GM19240 (cell line): ENCODE measurements at regions not wholly inside any gene's neighbourhood (a gene's known extent, or its start where the extent isn't known, plus 50 kb on each side); places are given as distances from the start of the nearest gene placed in this dataset.
"Not testable (repeated sequence)": the region's sequence is repeated elsewhere in the genome, so short reads cannot be mapped to it uniquely, and the experiment has no call there.

Experiments used
- DNase-seq: peaks from one replicate; pipeline ENCODE4 v3.0.0; 2011; ENCODE audit warnings: low spot score; ENCODE audit not compliant: insufficient read length

DNA sequence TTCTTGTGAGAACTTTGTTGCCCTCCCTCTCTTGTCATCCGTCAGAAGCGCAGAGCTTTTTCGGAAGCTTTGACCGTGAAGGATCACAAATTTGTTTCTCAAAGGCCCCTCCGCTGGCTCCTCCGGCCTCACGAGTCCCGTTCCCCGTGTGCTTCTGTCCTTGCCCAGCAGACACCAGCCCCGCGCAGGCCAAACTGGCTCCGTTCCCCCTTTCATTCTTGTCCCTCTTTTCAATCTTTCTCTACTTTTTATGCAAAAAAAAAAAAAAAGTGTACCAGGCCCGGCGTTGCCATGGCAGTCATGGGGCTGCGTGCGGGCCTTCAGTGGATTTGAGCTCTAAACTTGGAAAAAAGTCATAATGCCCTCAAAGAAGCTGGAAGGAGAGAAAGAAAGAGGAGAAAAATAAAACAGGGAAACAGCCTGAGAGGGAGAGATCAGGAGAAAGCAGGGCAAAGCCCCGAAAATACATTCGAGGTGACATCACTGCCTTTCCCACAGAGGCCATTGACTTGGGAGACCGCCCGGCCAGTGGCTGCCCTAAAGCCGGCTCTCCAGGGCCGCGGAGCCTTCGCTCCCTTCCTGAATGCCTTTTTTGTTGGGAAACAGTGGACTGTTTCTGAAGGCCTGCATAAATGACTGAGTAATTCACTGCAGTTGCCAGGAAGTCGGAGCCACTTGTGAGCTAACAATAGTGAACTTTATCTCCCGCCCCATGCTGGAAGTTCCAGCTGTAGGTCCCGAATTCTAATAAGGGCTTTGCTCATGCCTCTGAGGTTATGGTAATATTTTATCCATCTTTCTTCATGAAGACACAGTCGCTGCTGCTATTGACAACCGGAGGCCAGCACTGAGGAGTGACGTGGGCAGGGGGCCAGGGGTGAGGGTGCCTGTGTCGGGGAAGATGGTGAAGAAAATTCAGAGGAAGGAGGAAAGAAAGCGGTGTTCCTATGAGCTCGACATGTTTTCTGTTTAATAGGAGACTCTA lies 670.9 kb downstream of the QKI start:
- DNase-seq, result no peak

DNA sequence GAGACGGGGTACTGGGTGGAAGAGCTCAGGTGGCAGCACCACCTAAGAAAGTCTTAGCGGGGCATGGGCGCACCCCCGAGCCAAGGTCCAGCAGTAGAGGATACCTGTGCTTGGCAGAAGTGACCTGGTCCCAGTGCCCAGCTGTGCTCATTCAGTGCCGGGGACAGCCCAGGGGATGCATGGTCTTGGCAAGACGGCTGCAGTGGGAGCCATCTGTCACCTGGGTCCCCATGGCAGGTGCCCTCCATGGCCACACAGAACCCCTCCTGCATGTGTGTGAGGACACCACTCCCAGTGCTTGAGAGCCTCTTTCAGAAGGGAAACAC lies 664.7 kb downstream of the QKI start:
- DNase-seq, result no peak

DNA sequence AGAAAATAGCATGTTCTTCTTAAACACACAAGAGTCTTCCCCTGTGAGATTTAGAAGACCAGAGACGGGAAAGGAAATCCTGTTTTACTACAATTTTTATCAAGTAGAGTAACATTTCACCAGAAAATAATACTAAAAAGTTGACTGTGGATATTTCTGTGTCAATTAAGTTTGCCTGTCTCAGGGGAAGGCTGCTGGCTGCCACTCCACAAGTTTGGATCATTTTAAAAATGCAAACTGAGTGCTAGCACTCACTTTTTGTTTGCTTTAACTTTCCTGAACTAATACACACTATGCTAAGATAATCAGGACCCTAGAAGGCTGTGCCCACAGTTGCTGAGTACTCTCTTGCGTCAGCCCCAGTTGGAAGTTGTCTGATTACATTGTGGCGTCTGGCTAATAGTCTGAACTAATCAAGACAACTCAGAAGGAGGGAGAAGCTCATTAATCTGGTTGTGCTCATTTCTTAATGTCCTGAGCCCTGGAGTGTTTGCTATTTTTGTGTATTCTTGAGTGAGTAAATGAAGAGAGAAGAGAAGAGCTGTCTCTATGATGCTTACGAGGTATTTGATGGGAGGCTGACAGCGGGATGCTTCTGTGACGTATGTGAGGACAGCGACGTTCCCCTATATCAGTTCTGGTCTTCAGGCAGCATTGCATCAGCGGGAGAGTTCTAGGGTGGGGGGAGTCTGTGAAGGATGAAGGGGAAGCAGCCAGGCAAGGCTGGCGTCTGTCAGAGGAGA lies 664.2 kb downstream of the QKI start:
- DNase-seq, result no peak

DNA sequence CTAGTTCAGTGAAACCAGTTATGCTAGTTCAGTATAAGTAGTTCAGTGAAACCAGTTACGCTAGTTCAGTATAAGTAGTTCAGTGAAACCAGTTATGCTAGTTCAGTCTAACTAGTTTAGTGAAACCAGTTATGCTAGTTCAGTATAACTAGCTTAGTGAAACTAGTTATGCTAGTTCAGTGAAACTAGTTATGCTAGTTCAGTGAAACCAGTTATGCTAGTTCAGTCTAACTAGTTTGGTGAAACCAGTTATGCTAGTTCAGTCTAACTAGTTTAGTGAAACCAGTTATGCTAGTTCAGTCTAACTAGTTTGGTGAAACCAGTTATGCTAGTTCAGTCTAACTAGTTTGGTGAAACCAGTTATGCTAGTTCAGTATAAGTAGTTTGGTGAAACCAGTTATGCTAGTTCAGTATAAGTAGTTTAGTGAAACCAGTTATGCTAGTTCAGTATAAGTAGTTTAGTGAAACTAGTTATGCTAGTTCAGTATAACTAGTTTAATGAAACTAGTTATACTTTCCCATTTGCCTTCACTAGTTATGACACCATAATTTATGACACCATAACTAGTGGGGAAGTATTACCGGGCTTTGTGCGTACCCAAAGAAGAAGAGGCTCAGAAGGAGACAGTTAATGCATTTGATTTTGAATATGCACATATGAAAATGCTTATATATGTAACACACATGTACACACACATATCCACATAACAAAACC lies 662.5 kb downstream of the QKI start:
- DNase-seq, result not testable (repeated sequence)

DNA sequence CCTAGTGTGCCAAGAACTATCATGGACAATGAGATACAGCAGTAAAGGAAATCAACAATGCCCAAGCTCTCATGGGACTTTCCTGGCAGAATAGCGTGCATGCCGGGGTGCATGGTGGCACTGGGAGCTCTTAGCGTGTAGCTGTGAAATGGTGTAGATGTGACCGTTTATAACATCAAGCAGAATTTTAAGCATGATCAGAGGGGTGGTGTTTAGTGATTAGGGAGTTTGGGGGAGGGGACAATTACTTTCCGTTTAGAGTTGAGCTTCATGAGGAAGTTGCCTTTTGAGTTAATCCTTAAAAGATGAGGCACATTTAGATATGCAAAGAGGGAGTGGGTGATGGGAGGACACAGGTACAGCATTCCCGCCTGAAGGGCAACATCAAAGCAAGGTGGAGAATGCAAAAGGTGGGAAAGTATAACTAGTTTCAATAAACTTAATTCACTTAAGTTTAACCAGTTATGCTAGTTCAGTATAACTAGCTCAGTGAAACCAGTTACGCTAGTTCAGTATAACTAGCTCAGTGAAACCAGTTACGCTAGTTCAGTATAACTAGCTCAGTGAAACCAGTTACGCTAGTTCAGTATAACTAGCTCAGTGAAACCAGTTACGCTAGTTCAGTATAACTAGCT lies 661.6 kb downstream of the QKI start:
- no peak for DNase-seq

GRCh38 chr6:164072240-164072666 lies 657.7 kb downstream of the QKI start:
- no peak for DNase-seq

GRCh38 chr6:164069350-164069990 lies 655.0 kb downstream of the QKI start:
- no peak for DNase-seq

- DNase-seq, result no peak
Observed at GRCh38 chr6:164068527-164068926, 654.0 kb downstream of the QKI start.

- DNase-seq, result no peak
Observed at GRCh38 chr6:164066766-164067165, 652.2 kb downstream of the QKI start.

- no peak for DNase-seq
Observed at GRCh38 chr6:164066335-164066734, 651.8 kb downstream of the QKI start.

GRCh38 chr6:164063346-164063745 lies 648.8 kb downstream of the QKI start:
- DNase-seq, result no peak

DNA sequence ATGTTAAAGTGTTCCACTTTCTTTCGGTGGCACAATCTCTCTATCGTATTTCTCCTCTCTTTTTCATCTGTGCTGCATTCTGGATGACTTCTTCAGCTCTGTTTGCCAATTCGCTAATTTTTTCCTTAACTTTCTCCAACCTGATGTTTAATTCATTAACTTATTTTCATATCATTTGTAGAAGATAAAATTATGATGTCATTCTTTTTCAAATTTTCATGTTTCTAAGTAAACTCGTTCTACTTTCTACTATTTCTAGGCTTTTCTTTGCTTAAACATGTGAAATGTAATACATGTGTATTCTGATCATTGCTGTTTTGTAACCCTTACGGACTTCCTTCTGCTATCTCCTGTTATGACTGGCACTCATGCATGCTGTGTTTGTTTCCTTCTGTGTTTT lies 648.4 kb downstream of the QKI start:
- DNase-seq, result no peak

DNA sequence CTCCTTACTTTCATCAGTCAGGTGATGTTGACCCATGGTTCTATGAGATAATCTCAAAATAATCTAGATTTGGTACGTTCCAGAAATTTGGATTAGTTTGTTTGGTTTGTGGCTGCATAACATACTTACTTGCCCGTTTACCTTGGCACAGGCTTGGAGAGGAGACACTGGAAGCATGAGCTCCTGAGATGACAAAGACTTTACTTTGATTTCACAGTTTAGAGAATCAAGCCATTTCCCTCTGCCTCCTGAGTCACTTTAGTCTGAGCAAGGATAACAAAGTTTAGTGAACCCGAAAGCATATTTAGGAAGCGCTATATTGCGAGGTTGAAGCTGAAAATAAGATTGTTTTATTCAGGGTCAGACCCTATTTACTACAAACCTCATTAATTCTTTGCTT lies 643.4 kb downstream of the QKI start:
- DNase-seq, result no peak

GRCh38 chr6:164051427-164051826 lies 636.9 kb downstream of the QKI start:
- no peak for DNase-seq

- DNase-seq, result no peak
Observed at GRCh38 chr6:164049517-164049988, 635.0 kb downstream of the QKI start.

- no peak for DNase-seq
Observed at GRCh38 chr6:164048840-164049516, 634.5 kb downstream of the QKI start.

GRCh38 chr6:164045082-164045481 lies 630.6 kb downstream of the QKI start:
- DNase-seq, result no peak

DNA sequence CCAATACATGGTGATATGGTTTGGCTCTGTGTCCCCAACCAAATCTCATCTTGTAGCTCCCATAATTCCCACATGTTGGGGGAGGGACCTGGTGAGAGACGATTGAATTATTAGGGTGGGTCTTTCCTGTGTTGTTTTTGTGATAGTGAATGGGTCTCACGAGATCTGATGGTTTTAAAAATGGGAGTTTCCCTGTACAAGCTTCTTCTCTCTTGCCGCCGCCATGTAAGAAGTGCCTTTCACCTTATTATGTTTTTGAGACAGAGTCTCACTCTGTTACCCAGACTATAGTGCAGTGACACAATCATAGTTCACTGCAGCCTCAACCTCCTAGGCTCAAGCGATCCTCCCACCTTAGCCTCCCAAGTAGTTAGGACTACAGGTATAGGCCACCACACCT lies 629.1 kb downstream of the QKI start:
- DNase-seq, result not testable (repeated sequence)

GRCh38 chr6:164042212-164042611 lies 627.7 kb downstream of the QKI start:
- no peak for DNase-seq

DNA sequence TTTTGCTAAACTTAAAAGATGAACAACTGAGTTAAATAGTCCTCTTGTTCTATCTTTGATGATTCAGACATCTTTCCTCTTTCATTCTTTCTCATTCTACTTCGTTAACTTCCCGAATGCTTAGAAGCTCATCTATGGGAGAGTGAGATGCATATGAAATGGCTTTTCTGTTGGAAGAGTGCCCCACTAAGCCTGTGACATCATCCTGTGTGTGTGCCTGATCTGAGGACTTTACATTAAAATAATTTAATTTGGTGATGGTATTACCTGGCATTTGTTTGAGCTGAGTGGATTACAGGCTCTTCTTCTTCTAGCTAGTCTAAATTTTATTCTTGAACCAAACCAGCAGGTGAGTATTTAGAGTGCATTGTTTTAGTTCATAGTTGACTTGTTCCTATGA lies 626.5 kb downstream of the QKI start:
- no peak for DNase-seq
